Stimulated activated CD4-positive, alpha-beta T cell treated with anti-CD3 and anti-CD28 coated beads, Interleukin-12 subunit alpha, Interleukin-12 subunit beta, amount 100 ng/mL, for 4 hours (primary cell): ENCODE measurements at regions not wholly inside any gene's neighbourhood (a gene's known extent, or its start where the extent isn't known, plus 50 kb on each side); places are given as distances from the start of the nearest gene placed in this dataset.
"Not testable (repeated sequence)": the region's sequence is repeated elsewhere in the genome, so short reads cannot be mapped to it uniquely, and the experiment has no call there.

ENCODE experiments used
- DNase-seq: peaks from one replicate; pipeline ENCODE4 v3.0.0-alpha.2; 2020

DNA sequence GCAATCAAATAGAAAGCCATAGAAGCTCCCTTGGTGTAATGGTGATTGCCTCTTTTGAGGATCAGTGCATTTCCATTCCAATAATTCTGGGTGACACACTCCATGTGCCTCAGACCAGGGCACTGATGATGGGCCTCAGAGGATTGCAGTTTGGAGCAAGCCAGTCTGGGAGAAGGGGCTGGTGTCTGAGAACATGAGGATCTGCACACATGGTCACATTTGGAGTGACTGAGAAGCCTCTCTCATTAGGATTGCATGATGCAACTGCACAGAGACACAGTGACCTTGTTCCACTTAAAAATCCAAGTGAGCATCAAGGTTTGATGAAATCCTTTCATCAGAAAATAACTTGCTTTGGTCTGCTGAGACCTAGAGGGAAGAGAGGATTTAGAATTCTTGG is 216.4 kb downstream of the ANKRD30B start:
- DNase-seq = no peak

DNA sequence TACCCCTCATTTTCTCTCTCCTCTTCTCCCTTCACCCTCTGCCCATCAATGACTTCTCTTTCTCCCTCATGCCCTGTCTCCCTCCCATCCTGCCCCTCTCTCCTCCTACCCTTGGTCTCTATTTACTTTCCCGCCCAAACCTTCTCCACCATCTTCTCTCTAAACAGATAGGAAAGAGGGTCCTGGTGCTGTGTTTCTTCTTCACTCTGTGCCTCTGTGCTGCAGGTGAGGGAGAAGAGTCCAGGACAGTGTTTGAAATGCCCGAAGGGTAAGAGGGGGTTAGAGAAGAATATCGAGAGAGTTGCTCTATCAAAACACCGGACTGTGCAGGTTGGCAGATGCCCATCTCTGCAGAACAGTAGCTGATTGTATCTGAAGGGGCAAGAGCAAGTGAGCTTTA is 217.0 kb downstream of the ANKRD30B start:
- DNase-seq = not testable (repeated sequence)

DNA sequence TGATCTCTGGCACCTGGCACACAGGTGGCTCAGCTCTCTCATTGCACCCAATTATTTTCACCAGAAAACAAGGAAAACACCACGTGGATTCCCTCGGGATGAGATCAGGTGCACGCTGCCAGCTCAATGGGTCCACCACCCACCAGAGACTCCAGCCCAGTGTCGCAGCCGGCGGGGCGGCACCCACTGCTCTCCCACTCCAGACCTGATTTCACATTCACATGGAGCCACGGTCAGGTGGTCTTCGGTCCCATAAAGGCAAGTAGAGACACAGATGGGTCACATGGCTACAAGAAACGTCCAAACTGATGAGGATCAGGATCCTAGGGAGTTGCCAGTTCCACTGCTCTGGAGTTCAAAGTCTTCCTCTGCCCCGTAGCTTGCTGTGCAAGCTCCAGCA is 217.6 kb downstream of the ANKRD30B start:
- DNase-seq = no peak

DNA sequence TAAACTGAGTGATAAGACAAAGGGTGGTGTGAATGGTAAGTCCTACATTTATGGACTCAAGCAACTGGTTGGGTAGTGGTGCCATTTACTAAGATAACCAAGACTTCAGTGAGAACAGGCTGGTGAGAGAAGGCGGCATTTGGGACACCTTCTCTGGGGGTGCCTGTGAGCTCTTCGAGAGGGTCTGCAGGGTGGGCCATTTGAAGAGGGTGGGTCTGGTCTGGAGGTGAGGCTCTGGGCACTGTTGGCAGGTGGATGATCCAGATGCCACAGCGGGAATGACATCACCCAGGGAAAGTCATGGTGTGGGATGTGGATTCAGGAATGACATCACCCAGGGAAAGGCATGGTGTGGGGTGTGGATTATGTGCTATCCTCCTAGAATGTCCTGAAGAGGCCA is 219.3 kb downstream of the ANKRD30B start:
- not testable (repeated sequence) for DNase-seq

DNA sequence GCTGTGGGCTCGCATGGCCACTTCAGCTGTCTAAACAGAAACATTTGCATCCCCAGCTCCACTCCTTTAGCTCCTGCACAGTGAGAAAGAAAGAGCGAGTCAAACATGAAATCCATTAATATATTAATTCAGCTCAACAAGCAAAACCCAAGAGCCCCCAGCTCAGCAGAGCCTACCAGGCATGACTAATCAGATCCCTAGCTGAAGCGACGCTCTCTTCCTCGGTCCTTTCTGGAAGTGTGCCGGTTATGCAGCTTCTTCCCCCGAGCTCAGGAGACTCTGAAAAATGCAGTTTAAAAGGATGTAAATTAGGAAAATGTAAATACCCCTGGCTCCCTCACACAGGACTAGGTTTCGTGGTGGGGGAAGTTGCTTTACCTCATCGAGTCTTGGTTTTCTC is 221.5 kb downstream of the ANKRD30B start:
- DNase-seq = no peak

DNA sequence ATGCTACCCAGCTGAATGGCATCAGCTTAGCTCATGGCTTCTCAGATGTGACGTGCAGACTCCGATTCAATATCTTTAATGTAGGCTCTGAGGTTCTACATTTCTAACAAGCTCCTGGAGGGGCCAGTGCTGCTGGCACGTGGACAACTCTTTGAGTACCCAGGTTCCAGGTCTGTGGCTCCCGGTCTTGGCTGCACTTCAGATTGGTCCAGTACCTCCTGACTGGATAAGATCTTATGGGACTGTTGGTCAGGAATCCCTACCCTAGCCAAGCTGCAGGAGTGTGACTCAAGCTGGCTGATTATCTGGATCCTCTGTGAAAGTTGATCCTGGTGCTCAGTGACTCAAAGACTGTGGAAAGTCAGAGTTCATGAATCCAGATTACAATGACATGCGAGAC is 222.1 kb downstream of the ANKRD30B start:
- no peak for DNase-seq

DNA sequence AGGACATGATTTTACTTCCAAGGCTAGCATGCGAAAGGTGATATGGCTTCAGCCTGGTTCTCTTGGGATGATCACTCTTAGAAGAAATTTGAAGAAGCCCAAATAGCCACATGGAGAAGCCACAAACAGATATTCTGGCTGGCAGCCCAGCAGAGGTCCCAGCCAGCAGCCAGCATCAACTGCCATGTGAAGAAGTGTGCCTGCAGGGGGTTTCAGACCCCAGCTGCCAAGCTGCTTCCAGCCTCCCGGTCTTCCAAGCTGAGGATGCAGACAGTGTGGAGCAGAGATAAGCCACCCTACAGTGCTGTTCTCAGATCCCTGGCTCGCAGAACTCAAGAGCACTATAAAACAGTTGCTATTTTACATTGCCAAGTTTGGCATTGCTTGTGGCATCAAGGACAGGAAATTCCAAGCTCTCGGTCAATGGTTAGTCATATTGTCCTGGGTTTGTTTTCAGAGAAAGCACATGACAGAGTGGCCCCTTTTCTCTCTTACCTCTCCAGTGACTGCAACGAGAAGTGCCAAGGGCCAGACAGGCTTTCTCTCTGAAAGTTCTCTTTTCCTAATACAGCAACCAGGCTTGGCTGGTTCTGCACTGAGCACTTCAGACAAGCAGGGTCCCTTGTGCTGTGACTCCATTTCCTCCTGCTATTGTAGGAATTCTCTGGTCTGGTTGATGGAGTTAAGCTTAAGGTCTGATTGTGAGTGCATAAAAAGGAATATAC is 223.7 kb downstream of the ANKRD30B start:
- DNase-seq = no peak

DNA sequence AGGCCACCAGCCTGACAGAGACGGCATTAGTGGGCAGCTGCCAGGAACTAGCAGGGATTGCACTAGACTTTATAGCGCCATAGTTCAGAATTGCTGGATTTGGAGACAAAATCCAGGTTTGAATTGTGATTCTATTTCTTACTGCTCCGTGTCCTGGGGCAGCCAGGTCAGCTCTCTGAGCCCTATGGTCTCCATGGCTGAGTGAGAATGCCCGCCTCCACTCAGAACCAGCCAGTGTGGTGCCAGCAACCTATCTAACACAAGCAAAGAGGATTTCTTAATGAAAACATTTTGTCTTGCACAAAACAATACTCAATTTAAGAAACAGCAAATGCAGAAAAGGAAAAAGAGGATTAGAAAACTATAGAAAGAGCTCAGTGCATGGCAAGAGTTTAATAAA is 225.4 kb downstream of the ANKRD30B start:
- not testable (repeated sequence) for DNase-seq

DNA sequence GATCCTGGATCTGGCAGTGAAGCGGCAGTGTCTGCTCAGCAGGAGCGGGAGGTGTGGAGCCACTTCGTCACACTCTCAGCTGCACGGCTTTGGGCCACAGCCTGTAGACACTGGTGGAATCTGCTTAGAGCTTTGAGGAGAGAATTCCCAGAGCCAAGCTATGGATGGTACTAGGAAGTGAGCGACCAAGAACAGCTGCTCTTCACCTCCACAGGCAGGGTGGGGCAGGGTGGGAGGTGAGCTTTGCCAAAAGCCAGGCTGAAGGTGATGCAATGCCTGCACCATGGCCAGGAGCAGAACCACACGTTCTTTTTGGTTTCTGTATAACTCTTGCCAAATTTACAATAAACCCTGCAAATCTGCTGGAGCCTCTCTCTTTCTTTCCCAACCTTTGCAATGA is 226.1 kb downstream of the ANKRD30B start:
- DNase-seq = no peak

DNA sequence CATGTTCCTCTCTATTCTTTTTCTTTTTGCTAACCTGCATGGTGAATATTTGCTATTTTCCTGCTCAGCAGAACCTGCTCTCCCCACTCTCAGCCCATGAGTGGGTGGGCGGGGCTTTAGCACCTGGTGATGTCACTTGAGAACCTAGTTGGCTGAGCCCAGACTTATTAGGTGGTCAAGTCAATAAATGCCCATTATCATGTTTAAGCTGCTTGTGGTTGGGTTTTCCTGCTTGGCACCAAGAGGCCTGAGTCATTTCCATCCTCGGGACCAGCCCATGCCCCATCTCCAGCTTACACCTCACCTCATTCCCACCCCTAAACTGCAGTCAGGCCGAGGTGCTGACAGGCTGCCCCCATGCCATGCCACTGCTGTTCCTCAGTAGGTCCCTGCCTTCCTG is 226.6 kb downstream of the ANKRD30B start:
- DNase-seq = no peak

DNA sequence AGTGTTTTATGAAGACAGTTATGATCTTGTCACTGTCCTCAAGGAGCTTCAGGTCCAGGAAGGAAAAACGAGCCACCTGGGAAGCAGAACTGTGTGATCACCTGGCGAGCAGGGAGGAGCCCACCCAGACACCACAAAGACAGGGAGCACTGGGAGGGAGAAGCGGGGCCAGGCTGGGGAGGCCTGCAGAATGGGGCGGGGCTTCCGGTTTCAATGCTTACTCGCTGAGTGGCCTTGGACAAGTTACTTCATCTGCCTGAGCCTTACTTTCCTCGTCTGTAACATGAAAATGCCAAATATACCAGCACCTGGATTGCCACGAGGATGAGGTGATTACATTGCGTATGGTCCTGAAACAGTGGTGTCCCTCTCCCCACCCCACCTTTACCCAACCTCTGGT is 227.5 kb downstream of the ANKRD30B start:
- DNase-seq = no peak

DNA sequence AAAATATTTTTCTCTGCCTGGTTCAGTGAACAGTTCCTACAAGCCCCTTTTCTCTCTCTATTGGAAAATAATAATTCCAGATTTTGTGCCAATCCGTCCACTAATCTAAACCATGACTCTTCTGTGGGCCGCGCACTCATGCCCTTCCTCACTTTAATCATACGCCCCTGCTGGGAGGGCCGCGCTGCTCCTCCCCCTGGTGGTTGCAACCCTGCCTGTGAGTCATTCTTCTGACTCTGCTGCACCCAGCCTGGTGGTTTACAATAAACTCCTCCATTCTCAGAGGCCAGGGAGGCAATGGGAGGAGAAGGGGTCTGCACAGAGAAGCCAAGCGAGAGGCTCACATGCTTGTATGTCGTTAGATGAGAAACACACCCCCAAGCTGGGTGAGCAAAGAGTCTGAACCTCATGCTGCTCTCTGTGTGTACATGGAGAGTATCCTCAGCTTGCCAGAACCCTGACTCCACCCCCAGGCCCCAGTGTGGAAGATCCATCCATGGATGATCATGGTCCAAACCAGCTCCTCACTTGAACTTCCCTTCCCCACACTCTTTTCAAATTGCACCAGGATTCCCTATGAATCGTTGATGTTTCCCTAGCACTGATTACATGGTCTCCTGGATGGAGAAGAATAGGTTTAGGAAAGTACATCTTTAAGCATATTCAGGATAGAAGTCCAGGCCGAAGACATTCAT is 228.9 kb downstream of the ANKRD30B start:
- no peak for DNase-seq

DNA sequence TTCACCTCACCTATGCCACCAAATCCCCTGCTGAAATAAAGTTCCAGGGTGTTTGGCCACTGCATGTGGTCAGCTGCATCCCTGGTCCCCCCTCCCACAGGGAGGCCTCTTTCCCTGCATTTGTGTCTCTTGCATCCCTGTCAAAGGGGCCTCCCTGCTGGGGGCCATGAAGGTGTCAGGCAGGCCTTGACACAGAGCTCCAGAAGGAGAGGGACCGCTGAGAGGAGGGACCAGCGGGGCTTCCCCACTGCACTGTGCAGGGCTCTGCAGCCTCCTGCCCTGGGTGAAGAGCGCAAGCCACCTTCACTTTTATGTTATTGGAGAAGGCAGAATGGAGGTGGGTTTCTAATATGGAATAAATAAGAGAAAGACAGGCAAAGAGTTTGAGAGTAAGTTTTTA is 230.2 kb downstream of the ANKRD30B start:
- no peak for DNase-seq

DNA sequence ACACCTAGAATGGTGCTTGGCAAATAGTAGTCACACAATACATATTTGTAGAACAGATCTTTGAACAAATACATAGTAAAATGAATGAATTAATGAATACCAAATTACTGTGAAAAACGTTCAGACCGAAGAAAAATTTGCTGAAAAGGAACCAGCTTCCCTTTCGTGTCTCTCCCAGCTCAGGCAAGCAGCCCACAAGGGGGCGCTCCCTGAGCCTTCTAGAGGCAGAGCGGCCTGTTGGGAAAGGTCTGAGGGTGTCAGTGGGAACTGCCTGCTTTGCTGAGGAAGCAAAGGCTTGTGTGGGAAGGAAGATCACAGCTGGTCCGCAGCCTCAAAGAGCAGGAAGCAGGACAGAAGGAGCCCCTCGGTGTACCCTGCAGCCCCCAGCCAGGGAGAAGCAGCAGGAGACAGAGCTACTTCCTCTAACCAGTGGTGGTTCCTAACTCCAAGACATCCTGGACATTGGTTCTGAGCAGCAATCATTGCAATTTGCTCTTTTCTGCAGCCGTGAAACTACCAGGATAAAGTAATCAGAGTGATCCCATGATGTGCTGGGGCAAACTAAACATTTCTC is 231.1 kb downstream of the ANKRD30B start:
- DNase-seq = peak; percentile 11

DNA sequence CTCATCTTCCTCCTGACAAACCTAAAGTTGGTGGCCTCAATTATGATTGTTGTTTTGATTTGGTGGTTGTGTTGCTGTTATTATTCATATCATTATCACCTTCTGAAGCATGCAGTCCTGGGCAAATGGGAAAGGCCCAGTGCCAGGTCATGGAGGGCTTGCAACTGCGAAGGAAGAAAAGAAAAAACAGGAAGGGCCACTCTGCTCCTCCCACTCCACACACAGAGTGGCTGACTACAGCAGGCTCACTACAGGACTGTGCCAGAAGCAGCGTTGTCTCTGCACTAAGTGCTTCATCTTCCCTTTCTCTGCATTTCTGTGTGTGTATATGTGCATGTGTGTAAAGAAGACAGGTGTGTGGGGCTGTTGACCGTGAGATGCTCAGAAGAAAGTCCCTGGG is 231.9 kb downstream of the ANKRD30B start:
- no peak for DNase-seq

DNA sequence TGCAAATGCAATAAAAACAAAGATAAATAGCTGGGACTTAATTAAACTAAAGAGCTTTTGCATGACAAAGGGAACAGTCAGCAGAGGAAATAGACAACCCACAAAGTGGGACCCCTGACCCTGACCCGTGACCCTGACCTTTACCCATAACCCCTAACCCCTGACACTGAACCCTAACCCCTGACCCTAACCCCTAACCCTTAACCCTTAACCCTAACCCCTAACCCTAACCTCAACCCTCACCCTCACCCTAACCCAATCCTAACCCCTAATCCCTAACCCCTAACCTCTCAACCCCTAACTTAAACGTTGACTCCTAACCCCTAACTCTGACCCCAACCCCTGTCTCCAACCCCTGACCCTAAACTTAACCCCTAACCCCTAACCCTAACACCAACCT is 236.6 kb downstream of the ANKRD30B start:
- DNase-seq = not testable (repeated sequence)

DNA sequence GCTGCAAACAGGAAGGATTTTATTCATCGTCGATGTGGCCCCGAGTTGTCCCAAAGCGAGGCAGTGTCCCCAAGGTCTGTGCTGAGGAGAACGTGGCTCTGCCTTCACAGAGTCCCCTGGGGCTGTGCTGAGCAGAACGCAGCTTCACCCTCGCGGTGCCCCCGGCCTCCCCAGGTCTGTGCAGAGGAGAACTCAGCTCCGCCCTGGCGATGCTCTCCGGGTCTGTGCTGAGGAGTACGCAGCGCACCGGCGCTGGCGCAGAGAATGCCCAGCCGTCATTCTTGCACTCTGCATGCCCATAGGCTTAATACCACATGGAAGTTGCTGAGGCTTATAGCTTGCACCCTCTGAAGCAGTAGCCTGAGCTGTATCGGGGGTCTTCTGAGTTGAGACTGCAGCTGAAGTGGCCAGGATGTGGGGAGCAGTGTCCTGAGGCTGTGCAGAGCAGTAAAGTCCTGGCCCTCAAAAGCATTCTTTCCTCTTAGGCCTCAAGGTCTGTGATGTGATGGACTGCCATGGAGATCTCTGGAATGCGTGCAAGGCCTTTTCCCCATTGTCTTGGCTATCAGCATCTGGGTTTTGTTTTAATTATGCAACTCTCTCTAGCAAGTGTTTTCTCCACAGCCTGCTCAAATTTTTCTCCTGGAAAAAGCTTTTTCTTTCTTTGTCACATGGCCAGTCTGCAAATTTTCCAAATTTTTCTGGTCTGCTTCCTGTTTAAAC is 237.5 kb downstream of the ANKRD30B start:
- not testable (repeated sequence) for DNase-seq

DNA sequence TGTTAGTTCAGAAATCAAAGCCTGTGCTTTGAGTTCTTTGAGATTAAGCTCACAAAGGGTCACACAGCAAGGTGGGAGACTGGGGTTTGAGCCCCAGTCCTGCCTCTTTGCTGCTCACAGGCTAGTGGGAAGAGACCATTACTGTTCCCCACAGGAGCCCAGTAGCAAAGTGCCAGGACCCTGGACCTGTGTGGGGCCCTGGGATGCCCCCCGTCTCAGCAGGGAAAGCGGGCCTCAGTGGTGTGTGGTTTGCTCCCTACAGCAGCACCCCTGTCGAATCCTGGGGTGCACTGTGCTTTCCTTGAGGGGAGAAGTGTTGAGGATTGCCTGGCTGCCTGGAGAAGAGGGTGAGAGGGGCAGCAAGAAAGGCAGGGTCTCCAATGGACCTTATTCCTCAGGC is 239.4 kb downstream of the ANKRD30B start:
- DNase-seq = not testable (repeated sequence)

DNA sequence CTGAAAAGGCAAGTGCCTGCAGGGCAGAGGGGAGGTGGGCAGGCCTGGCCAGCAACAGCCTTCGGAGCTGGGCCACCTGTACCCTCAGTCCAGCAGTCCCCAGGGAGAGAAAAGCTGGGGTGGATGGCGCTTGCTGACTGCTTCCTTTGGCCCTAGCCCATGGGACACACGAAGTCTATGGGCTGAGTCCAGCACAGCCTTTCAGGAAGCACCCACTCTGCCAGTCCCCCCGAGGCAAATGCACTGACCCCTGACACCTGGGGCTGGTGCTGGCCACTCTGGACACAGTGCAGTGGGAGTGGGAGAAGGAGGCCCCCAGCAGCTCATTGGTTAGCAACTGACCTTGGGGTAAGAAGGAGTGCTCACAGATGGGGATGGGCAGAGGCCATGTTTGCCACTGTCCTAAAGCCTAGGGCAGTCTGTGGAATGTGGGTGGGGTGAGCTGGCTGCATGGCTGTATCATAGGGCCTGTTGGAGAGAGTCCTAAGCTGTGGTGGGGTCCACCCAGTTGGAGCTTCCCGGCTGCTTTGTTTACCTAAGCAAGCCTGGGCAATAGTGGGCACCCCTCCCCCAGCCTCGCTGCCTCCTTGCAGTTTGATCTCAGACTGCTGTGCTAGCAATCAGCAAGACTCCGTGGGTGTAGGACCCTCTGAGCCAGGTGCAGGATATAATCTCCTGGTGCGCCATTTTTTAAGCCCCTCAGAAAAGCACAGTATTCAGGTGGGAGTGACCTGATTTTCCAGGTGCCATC is 240.2 kb downstream of the ANKRD30B start:
- DNase-seq = not testable (repeated sequence)

DNA sequence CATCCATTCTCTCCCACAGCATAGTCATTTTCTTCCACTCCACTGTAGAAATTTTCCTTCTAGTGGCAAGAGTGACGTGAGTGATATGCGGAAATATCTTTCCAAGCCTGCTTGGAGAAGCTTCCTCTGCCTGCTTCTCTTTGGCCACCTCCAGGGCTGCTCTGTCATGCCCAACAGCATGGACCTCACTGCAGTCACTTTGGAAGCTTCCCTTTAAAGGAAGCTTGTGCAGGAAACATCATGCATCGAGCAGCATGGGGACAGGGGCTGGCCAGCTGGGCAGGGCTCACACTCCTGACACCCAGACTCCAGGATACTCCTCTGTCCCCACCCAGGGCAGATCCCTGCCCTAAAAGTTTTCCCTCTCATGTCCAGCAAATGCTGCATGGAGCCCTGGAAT is 241.6 kb downstream of the ANKRD30B start:
- DNase-seq = not testable (repeated sequence)

DNA sequence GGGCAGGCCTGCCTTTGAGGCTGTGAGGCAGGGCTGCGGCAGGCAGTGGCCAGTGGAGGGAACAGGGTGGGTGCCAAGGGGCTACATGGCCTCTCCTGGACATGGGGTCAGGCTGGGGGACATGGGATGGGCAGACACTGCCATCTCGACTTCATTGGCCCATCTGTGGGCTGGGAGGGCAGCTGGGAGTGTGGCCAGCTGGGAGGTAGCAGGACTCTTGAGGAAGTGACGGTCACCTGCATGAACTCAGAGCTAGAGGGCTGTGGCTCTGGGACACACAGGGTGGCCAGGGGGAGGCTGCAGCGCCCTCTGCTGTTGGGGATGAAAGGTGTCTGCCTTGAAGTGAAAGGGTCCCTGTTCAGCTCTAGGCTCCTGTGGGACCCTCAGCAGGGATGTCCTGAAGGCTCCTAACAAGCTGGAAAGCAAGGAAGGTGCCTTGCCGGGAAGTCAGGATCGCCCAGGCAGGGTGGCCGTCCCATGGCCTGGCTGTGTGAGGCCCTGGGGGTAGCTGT is 244.0 kb downstream of the ANKRD30B start:
- not testable (repeated sequence) for DNase-seq

DNA sequence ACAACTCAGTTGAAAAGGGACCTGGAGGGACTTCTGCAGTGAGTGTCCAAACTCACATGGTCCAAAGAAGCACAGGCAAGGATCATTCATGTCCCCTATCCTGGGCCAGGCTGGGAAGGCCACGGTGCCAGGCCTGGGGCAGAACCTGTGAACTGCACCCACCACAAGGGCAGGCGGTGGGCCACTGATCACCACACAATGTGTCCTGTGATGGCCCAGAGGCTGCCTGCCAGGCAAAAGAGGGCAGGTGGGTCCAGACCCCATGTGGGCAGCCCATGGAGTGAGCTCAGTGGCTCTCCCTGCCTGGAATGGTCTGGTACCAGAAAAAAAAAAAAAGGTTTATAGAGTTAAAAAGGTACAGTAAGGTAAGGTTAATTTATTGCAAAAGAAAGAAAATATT is 244.8 kb downstream of the ANKRD30B start:
- not testable (repeated sequence) for DNase-seq

DNA sequence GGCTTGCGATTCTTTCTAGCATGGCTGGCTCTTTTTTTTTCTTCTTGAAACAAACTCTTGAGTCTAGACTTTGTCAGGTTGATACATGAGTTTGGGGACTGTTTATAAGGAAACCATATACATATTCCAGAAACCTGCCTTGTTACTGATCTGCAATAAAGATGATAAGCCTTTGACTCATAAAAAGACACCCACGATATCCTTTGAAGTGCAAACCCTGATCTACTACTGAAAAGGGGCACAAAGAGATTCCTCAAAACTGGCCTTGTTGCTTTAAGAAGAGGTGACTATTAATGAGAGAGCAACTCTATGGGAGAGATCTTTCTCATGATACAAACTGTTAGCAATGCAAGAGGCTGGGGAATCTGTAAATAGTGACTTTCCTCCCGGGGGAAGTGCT is 247.1 kb downstream of the ANKRD30B start:
- not testable (repeated sequence) for DNase-seq
